Tibial nerve (tissue), 3 donors: ENCODE measurements at regions not wholly inside any gene's neighbourhood (a gene's known extent, or its start where the extent isn't known, plus 50 kb on each side); places are given as distances from the start of the nearest gene placed in this dataset.

Experiments used
- POLR2A ChIP-seq, 2 donors: fragments of 450-650 bp; IDR thresholded peaks; one replicate each; pipeline ENCODE4 v1.6.1; 2017; ENCODE audit warnings: antibody characterized with exemption in 2 of 2, mild to moderate bottlenecking in 2 of 2, moderate library complexity in 2 of 2
- TF ChIP-seq, protein P1 (sequence below), 5 experiments: fragments of 200-600 bp in 3 of 5; fragments of 450-650 bp in 2 of 5; sonication (generic) in 3 of 5; IDR thresholded peaks; one replicate each; pipeline ENCODE4 v1.5.1; 2016 to 2019; ENCODE audit warnings: antibody characterized with exemption in 5 of 5, mild to moderate bottlenecking in 3 of 5, moderate library complexity in 2 of 5

DNA sequence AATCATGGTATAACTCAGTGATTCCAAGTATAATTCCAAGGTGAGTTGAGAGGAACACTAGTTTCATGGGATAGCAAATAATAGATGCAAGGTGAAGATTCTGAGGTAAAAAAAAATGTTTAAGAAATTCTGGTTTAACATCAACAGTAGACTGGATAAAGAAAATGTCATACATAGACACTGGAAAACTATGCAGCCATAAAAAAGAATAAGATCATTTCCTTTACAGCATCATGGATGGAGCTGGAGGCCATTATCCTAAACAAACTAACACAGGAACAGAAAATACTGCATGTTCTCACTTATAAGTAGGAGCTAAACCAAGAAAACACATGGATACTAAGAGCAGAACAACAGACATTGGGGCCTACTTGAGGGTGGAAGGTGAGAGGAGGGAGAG lies 54.6 kb upstream of the LEF1 start:
- TF ChIP-seq, protein P1, sequence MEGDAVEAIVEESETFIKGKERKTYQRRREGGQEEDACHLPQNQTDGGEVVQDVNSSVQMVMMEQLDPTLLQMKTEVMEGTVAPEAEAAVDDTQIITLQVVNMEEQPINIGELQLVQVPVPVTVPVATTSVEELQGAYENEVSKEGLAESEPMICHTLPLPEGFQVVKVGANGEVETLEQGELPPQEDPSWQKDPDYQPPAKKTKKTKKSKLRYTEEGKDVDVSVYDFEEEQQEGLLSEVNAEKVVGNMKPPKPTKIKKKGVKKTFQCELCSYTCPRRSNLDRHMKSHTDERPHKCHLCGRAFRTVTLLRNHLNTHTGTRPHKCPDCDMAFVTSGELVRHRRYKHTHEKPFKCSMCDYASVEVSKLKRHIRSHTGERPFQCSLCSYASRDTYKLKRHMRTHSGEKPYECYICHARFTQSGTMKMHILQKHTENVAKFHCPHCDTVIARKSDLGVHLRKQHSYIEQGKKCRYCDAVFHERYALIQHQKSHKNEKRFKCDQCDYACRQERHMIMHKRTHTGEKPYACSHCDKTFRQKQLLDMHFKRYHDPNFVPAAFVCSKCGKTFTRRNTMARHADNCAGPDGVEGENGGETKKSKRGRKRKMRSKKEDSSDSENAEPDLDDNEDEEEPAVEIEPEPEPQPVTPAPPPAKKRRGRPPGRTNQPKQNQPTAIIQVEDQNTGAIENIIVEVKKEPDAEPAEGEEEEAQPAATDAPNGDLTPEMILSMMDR (IDR thresholded peaks at IDR 0.05): no peak
- TF ChIP-seq POLR2A (IDR thresholded peaks at IDR 0.05): no peak
